DND-41 (cell line): ENCODE measurements at regions not wholly inside any gene's neighbourhood (a gene's known extent, or its start where the extent isn't known, plus 50 kb on each side); places are given as distances from the start of the nearest gene placed in this dataset.
"Not testable (repeated sequence)": the region's sequence is repeated elsewhere in the genome, so short reads cannot be mapped to it uniquely, and the experiment has no call there.

ENCODE experiments used
- ATAC-seq: fragments of 200-7000 bp; cut with Tn5 transposase; 3 replicates; pipeline ENCODE4 v1.9.1; 2021; ENCODE audit warnings: low read depth; ENCODE audit not compliant: insufficient read depth
- DNase-seq: peaks from one replicate; pipeline ENCODE4 v3.0.0-alpha.2; 2020
- H2AFZ ChIP-seq: 2 replicates; pipeline ENCODE4 v1.6.0; 2012; ENCODE audit warnings: low read depth, low read length
- H3K27ac ChIP-seq: 2 replicates; pipeline ENCODE4 v1.5.1; 2012; ENCODE audit warnings: low read length, inconsistent platforms
- H3K27me3 ChIP-seq: fragments of 200-600 bp; sonication (generic); 2 replicates; pipeline ENCODE4 v1.6.0; 2012; ENCODE audit warnings: low read length, mild to moderate bottlenecking, inconsistent platforms; ENCODE audit not compliant: insufficient read depth, poor library complexity
- H3K36me3 ChIP-seq: 2 replicates; pipeline ENCODE4 v1.5.1; 2012; ENCODE audit warnings: low read length, inconsistent platforms; ENCODE audit not compliant: insufficient read depth
- H3K4me1 ChIP-seq: 2 replicates; pipeline ENCODE4 v1.5.1; 2012; ENCODE audit warnings: mild to moderate bottlenecking, low read length; ENCODE audit not compliant: insufficient read depth
- H3K4me2 ChIP-seq: 2 replicates; pipeline ENCODE4 v1.6.0; 2012; ENCODE audit warnings: mild to moderate bottlenecking, moderate library complexity, low read length, inconsistent platforms; ENCODE audit not compliant: insufficient read depth
- H3K4me3 ChIP-seq, 2 experiments: fragments of 200-600 bp in 1 of 2; shearing (Covaris generic) in 1 of 2; 2 replicates each; pipeline ENCODE4 v1.5.1; 2012 to 2016; ENCODE audit warnings: inconsistent platforms in 2 of 2, low read length in 2 of 2, mild to moderate bottlenecking in 2 of 2, low read depth in 1 of 2, moderate library complexity in 1 of 2
- H3K79me2 ChIP-seq: 2 replicates; pipeline ENCODE4 v1.6.0; 2012; ENCODE audit warnings: low read length, inconsistent platforms; ENCODE audit not compliant: insufficient read depth
- H3K9ac ChIP-seq: 2 replicates; pipeline ENCODE4 v1.6.0; 2012; ENCODE audit warnings: low read depth, mild to moderate bottlenecking, inconsistent platforms, low read length, moderate library complexity
- H3K9me3 ChIP-seq: 2 replicates; pipeline ENCODE4 v1.5.1; 2012; ENCODE audit warnings: low read length, moderate library complexity, mild to moderate bottlenecking, inconsistent platforms; ENCODE audit not compliant: insufficient read depth, severe bottlenecking
- H4K20me1 ChIP-seq: 2 replicates; pipeline ENCODE4 v1.6.0; 2012; ENCODE audit warnings: low read length; ENCODE audit not compliant: insufficient read depth
- EZH2 ChIP-seq: IDR thresholded peaks from 3 replicates; pipeline ENCODE4 v1.6.1; 2012; ENCODE audit warnings: borderline replicate concordance, low read depth, mild to moderate bottlenecking, moderate library complexity, low read length, inconsistent platforms; ENCODE audit not compliant: severe bottlenecking
- TF ChIP-seq, protein P1 (sequence below): IDR thresholded peaks from 2 replicates; pipeline ENCODE4 v1.5.1; 2012; ENCODE audit warnings: borderline replicate concordance, low read length, moderate library complexity, mild to moderate bottlenecking; ENCODE audit not compliant: poor library complexity, severe bottlenecking; ENCODE audit errors: extremely low read depth

DNA sequence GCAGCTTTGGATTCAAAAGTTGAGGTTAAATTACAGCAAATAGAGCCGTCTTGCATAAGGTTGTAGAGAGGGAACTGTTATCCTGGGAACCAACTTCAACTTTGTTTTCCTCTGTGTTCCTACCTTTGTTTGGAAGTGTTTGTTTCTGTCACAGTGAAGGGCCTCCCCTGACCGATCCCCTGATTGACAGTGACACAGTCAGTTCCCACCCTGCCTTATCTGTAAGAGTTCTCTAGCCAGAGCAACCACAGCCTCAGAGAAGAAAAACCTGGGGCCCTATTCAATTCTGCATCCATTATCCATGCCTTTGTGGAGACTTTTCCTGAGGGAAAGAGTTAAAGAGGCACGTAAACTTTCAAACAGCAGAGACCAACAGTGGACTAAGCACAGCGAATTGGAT, 90.1 kb downstream of the CRYBB2 start:
- H3K4me3 ChIP-seq, H3K27ac ChIP-seq, H3K9ac ChIP-seq, H3K36me3 ChIP-seq, H3K27me3 ChIP-seq, H3K79me2 ChIP-seq, H2AFZ ChIP-seq, H4K20me1 ChIP-seq, H3K9me3 ChIP-seq, ATAC-seq, H3K4me2 ChIP-seq, DNase-seq, H3K4me1 ChIP-seq: not testable (repeated sequence)

DNA sequence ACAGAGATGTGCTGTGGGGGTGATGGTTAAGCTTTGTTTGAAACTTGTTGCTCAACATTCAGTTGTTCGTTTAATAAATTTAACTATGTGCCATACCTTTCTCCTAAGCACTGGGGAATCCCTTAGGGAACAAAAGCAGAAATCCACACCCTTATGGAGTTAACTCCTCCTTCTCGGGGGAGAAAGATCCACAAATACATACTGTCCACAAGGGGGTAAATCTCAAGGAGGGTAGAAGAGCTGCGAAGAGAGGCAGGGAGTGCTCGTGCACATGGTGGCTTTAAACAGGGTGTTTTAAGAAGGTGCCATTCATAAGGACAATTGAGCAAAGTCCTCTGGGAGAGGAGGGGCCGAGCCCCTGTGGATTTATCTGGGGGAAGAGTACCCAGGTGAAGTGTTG, 92.5 kb downstream of the CRYBB2 start:
- H2AFZ ChIP-seq, H3K4me3 ChIP-seq, H3K79me2 ChIP-seq, ATAC-seq, DNase-seq, H3K36me3 ChIP-seq, H3K4me2 ChIP-seq, H3K4me1 ChIP-seq, H3K27ac ChIP-seq, H3K27me3 ChIP-seq, H4K20me1 ChIP-seq, H3K9me3 ChIP-seq, H3K9ac ChIP-seq: not testable (repeated sequence)

DNA sequence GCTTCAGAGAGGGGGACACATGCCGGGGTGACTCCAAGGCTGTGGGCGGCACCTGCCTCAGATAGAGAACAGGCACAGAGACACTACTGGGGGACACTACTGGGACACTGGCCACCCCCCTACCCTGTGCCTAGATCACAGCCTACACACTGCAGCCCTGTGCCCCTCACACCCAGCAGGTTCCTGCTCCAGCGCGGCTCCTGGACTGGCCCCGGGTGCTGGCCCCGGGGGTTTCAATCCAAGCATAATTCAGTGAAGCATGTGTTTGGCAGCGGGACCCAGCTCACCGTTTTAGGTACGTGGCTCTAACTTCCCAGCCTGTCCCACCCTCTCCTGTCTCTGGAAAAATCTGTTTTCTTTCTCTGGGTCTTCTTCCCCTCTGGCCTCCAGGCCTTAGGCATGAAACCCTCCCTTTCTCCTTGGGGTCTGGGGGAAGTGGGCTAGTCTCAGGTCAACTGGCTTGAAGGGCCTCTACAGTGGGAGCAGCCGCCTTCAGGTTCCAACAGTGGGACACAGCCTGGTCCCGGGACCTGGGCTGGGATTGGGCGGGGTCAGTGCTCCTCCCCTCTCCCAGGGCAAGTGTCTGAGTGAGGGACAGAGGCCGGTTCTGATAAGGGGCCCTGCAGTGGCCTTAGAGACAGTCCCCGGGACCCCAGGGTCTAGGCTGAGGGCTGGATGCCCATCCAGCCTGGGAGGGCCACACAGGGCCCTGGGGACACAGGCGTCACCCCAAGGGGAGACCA, 98.8 kb downstream of the CRYBB2 start:
- Histone ChIP-seq H3K27ac (no peak overlapping the region), H3K9me3 (no peaks in the 10 kb centered on the region), H3K4me3 (no peak overlapping the region), H3K27me3 (peaks cover 4% of the 10 kb centered on the region), H3K79me2 (no peaks in the 10 kb centered on the region), H3K4me2 (no peak overlapping the region), H3K4me1 (no peaks in the 10 kb centered on the region), H2AFZ (no peak overlapping the region), H4K20me1 (no peaks in the 10 kb centered on the region), H3K36me3 (no peaks in the 10 kb centered on the region), H3K9ac (no peak overlapping the region)
- TF ChIP-seq, protein P1, sequence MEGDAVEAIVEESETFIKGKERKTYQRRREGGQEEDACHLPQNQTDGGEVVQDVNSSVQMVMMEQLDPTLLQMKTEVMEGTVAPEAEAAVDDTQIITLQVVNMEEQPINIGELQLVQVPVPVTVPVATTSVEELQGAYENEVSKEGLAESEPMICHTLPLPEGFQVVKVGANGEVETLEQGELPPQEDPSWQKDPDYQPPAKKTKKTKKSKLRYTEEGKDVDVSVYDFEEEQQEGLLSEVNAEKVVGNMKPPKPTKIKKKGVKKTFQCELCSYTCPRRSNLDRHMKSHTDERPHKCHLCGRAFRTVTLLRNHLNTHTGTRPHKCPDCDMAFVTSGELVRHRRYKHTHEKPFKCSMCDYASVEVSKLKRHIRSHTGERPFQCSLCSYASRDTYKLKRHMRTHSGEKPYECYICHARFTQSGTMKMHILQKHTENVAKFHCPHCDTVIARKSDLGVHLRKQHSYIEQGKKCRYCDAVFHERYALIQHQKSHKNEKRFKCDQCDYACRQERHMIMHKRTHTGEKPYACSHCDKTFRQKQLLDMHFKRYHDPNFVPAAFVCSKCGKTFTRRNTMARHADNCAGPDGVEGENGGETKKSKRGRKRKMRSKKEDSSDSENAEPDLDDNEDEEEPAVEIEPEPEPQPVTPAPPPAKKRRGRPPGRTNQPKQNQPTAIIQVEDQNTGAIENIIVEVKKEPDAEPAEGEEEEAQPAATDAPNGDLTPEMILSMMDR = no peak
- no peak for TF ChIP-seq EZH2
- no peak for DNase-seq
- ATAC-seq = no peak

DNA sequence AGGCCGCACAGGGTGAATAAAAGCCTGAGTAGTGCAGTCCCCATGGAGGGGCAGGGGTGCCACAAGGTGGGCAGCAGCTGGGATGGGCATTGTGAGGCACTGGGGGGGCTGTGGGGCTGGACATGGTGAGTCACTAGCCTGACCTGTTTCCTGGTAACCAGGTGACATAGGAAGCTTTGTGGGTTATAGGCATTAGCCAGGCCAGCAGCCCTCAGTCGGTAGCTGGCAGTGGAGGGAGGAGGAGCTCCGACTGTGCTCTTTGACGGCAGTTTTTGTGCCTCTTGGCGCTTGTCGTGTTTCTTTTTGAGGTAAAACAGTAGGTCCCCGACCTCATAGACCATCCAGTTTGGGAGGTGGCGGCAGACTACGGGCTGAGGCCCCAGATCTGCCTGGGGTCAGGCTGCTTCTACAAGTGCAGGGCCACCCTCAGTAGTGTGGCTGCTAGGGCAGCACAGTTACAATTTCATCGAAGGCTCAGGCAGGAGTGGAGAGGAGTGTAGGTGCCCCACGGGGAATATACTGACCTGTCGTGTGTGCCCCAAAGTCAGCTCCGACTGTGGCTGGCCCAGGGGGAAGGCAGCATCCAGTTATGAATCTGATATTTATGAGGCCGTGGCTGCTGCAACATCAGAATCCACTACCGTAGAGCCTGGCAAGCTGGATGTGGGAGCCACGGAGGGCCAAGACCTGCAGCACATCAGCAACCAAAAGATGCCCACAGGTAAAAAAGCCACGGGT, 107.7 kb downstream of the CRYBB2 start:
- ATAC-seq = no peak
- no peak overlapping the region for H3K27ac ChIP-seq
- H4K20me1 ChIP-seq = no peaks in the 10 kb centered on the region
- no peaks in the 10 kb centered on the region for H3K36me3 ChIP-seq
- no peak overlapping the region for H3K4me3 ChIP-seq
- no peaks in the 10 kb centered on the region for H3K79me2 ChIP-seq
- H3K27me3 ChIP-seq = no peaks in the 10 kb centered on the region
- no peak overlapping the region for H2AFZ ChIP-seq
- no peak overlapping the region for H3K9ac ChIP-seq
- DNase-seq = no peak
- H3K4me1 ChIP-seq = no peaks in the 10 kb centered on the region
- TF ChIP-seq, protein P1 = no peak
- TF ChIP-seq EZH2 = no peak
- no peak overlapping the region for H3K4me2 ChIP-seq
- H3K9me3 ChIP-seq = no peaks in the 10 kb centered on the region
